GM23338 (cell line): ENCODE measurements at regions not wholly inside any gene's neighbourhood (a gene's known extent, or its start where the extent isn't known, plus 50 kb on each side); places are given as distances from the start of the nearest gene placed in this dataset.

ENCODE experiments used
- ATAC-seq: fragments of 200-7000 bp; cut with Tn5 transposase; 3 replicates; pipeline ENCODE4 v1.9.1; 2020
- DNase-seq: peaks from one replicate; pipeline ENCODE4 v3.0.0-alpha.2; 2015; ENCODE audit warnings: low spot score
- H2AFZ ChIP-seq: fragments of 200-600 bp; sonication (generic); 2 replicates; pipeline ENCODE4 v1.8.0; 2016; ENCODE audit warnings: antibody characterized with exemption, mild to moderate bottlenecking, moderate library complexity
- H3F3A ChIP-seq: fragments of 200-600 bp; sonication (generic); replicated peaks from 2 replicates; pipeline ENCODE4 v1.8.0; 2017; ENCODE audit warnings: antibody characterized with exemption, mixed run types, low read depth
- H3K27ac ChIP-seq: fragments of 200-600 bp; sonication (generic); 2 replicates; pipeline ENCODE4 v1.6.1; 2016; ENCODE audit warnings: low read depth
- H3K27me3 ChIP-seq: fragments of 200-600 bp; sonication (generic); 2 replicates; pipeline ENCODE4 v1.8.0; 2016; ENCODE audit warnings: mild to moderate bottlenecking, mixed run types, moderate library complexity; ENCODE audit not compliant: insufficient read depth
- H3K36me3 ChIP-seq: fragments of 200-600 bp; sonication (generic); 2 replicates; pipeline ENCODE4 v1.8.0; 2016; ENCODE audit warnings: mild to moderate bottlenecking; ENCODE audit not compliant: insufficient read depth
- H3K4me1 ChIP-seq: fragments of 200-600 bp; sonication (generic); 2 replicates; pipeline ENCODE4 v1.8.0; 2016; ENCODE audit warnings: mild to moderate bottlenecking, moderate library complexity; ENCODE audit not compliant: insufficient read depth
- H3K4me2 ChIP-seq: fragments of 200-600 bp; sonication (generic); 2 replicates; pipeline ENCODE4 v1.7.1; 2017; ENCODE audit warnings: mixed run types
- H3K4me3 ChIP-seq: fragments of 200-600 bp; sonication (generic); 2 replicates; pipeline ENCODE4 v1.6.1; 2016; ENCODE audit warnings: mixed run types
- H3K79me2 ChIP-seq: fragments of 200-600 bp; sonication (generic); replicated peaks from 2 replicates; pipeline ENCODE4 v1.8.0; 2017; ENCODE audit warnings: mild to moderate bottlenecking; ENCODE audit not compliant: insufficient read depth
- H3K9me2 ChIP-seq: fragments of 200-600 bp; sonication (generic); 2 replicates; pipeline ENCODE4 v1.8.0; 2017; ENCODE audit not compliant: insufficient read depth
- H4K20me1 ChIP-seq: fragments of 200-600 bp; sonication (generic); replicated peaks from 2 replicates; pipeline ENCODE4 v1.8.0; 2017; ENCODE audit warnings: mild to moderate bottlenecking; ENCODE audit not compliant: insufficient read depth
- H3K27ac Mint-ChIP-seq: 2 replicates; pipeline ENCODE4 v1.8.0; 2020; ENCODE audit warnings: inconsistent platforms, mild to moderate bottlenecking, moderate library complexity, mixed read lengths
- H3K27me3 Mint-ChIP-seq: 3 replicates; pipeline ENCODE4 v1.8.0; 2022; ENCODE audit warnings: low read depth, mild to moderate bottlenecking, moderate library complexity, mixed read lengths, inconsistent platforms; ENCODE audit not compliant: insufficient read depth, poor library complexity
- H3K36me3 Mint-ChIP-seq: 3 replicates; pipeline ENCODE4 v1.8.0; 2021; ENCODE audit warnings: low read depth, mild to moderate bottlenecking, inconsistent platforms, moderate library complexity, mixed read lengths
- H3K4me1 Mint-ChIP-seq: 3 replicates; pipeline ENCODE4 v1.8.0; 2020; ENCODE audit warnings: mild to moderate bottlenecking, inconsistent platforms, mixed read lengths
- H3K4me3 Mint-ChIP-seq: 3 replicates; pipeline ENCODE4 v1.8.0; 2021; ENCODE audit warnings: moderate library complexity, mild to moderate bottlenecking, inconsistent platforms, mixed read lengths
- H3K9me3 Mint-ChIP-seq: 3 replicates; pipeline ENCODE4 v1.8.0; 2020; ENCODE audit warnings: moderate library complexity, mild to moderate bottlenecking, inconsistent platforms, mixed read lengths
- CREB1 ChIP-seq: fragments of 250-450 bp; sonication (Bioruptor Pico); IDR thresholded peaks from 2 replicates; pipeline ENCODE4 v1.5.0; 2020; ENCODE audit warnings: low read depth, mild to moderate bottlenecking, moderate library complexity
- CTCF ChIP-seq, 2 experiments: fragments of 200-600 bp in 1 of 2; sonication (generic) in 1 of 2; conservative IDR thresholded peaks; 2 replicates each; pipeline versions ENCODE4 v1.5.1 to v1.6.1; 2016 to 2017; ENCODE audit warnings: antibody characterized with exemption in 2 of 2, low read depth in 2 of 2, mild to moderate bottlenecking in 2 of 2, moderate library complexity in 1 of 2
- ETS1 ChIP-seq: IDR thresholded peaks from 2 replicates; pipeline ENCODE4 v1.6.1; 2016; ENCODE audit warnings: antibody characterized with exemption
- EZH2 ChIP-seq: fragments of 200-600 bp; sonication (generic); IDR thresholded peaks from one replicate; pipeline ENCODE4 v1.8.0; 2017; ENCODE audit warnings: antibody characterized with exemption, mild to moderate bottlenecking, low read depth; ENCODE audit not compliant: unreplicated experiment
- EZH2phosphoT487 ChIP-seq: fragments of 200-600 bp; sonication (generic); IDR thresholded peaks from one replicate; pipeline ENCODE4 v1.8.1; 2018; ENCODE audit warnings: antibody characterized with exemption; ENCODE audit not compliant: unreplicated experiment
- JUNB ChIP-seq: IDR thresholded peaks from one replicate; pipeline ENCODE4 v1.6.1; 2016; ENCODE audit warnings: antibody characterized with exemption; ENCODE audit not compliant: unreplicated experiment
- POLR2AphosphoS5 ChIP-seq: IDR thresholded peaks from 2 replicates; pipeline ENCODE4 v1.6.1; 2016; ENCODE audit warnings: antibody characterized with exemption, low read depth
- REST ChIP-seq: IDR thresholded peaks from one replicate; pipeline ENCODE4 v1.6.1; 2018; ENCODE audit warnings: antibody characterized with exemption; ENCODE audit not compliant: unreplicated experiment
- STAT1 ChIP-seq: IDR thresholded peaks from one replicate; pipeline ENCODE4 v1.6.1; 2016; ENCODE audit warnings: antibody characterized with exemption; ENCODE audit not compliant: unreplicated experiment
- ZNF331 ChIP-seq: fragments of 250-450 bp; sonication (Bioruptor Pico); IDR thresholded peaks from 2 replicates; pipeline ENCODE4 v1.5.0; 2020; ENCODE audit warnings: low read depth, mild to moderate bottlenecking, moderate library complexity
- ZNF462 ChIP-seq: fragments of 250-450 bp; sonication (Bioruptor Pico); IDR thresholded peaks from 2 replicates; pipeline ENCODE4 v1.5.0; 2020; ENCODE audit warnings: mild to moderate bottlenecking, moderate library complexity

GRCh38 chr5:84985148-84985547 is 600.5 kb upstream of the EDIL3 start (continued):
- TF ChIP-seq ZNF462 (CRISPR knock-in tag): no peak
- TF ChIP-seq POLR2AphosphoS5: no peak

GRCh38 chr5:84986688-84987087 is 602.0 kb upstream of the EDIL3 start:
- Mint-ChIP-seq H3K27me3 (peaks cover 2% of the 10 kb centered on the region), H3K4me3 (no peak overlapping the region), H3K27ac (no peak overlapping the region; the same call in 1 of the 2 replicates), H3K4me1 (no peaks in the 10 kb centered on the region), H3K9me3 (no peaks in the 10 kb centered on the region), H3K36me3 (no peaks in the 10 kb centered on the region)
- no peak overlapping the region for H3K4me3 ChIP-seq
- H3K79me2 ChIP-seq: no peaks in the 10 kb centered on the region
- no peaks in the 10 kb centered on the region for H4K20me1 ChIP-seq
- no peaks in the 10 kb centered on the region for H3F3A ChIP-seq
- no peaks in the 10 kb centered on the region for H3K36me3 ChIP-seq
- DNase-seq (no peak), ATAC-seq (no peak)
- H3K27me3 ChIP-seq: no peaks in the 10 kb centered on the region
- no peak overlapping the region for H3K27ac ChIP-seq
- no peak overlapping the region for H2AFZ ChIP-seq
- no peak overlapping the region for H3K4me2 ChIP-seq
- no peaks in the 10 kb centered on the region for H3K4me1 ChIP-seq
- H3K9me2 ChIP-seq: no peaks in the 10 kb centered on the region
- TF ChIP-seq EZH2phosphoT487 (no peak), REST (no peak), EZH2 (no peak), POLR2AphosphoS5 (no peak), ZNF331 (CRISPR knock-in tag) (no peak), CREB1 (CRISPR knock-in tag) (no peak), STAT1 (no peak), CTCF (conservative IDR thresholded peaks at IDR 0.05; ENCODE audit: low read depth in 2 of 2) (no peak), ETS1 (no peak), JUNB (no peak)
